NT2/D1 (cell line): ENCODE measurements at regions not wholly inside any gene's neighbourhood (a gene's known extent, or its start where the extent isn't known, plus 50 kb on each side); places are given as distances from the start of the nearest gene placed in this dataset.

Experiments
- SUZ12 ChIP-seq: IDR thresholded peaks from 2 replicates; pipeline ENCODE4 v1.6.1; 2011; ENCODE audit not compliant: insufficient read length, insufficient read depth; ENCODE audit errors: extremely low read depth
- YY1 ChIP-seq: IDR thresholded peaks from 2 replicates; pipeline ENCODE4 v1.6.1; 2011; ENCODE audit not compliant: insufficient read length, insufficient read depth
- ZNF274 ChIP-seq: IDR thresholded peaks from 2 replicates; pipeline ENCODE4 v1.6.1; 2011; ENCODE audit warnings: mild to moderate bottlenecking, low read depth, low read length

- no peak for TF ChIP-seq SUZ12
- TF ChIP-seq ZNF274: no peak
- TF ChIP-seq YY1: no peak
These were observed 490.9 kb downstream of the OCA2 start for GRCh38 chr15:27608248-27608647.
